Ovary (tissue), 3 donors: ENCODE measurements at regions not wholly inside any gene's neighbourhood (a gene's known extent, or its start where the extent isn't known, plus 50 kb on each side); places are given as distances from the start of the nearest gene placed in this dataset.

ENCODE experiments used
- EP300 ChIP-seq: sonication (generic); formaldehyde crosslinking; IDR thresholded peaks from one replicate; pipeline ENCODE4 v1.6.1; 2017; ENCODE audit warnings: antibody characterized with exemption
- POLR2A ChIP-seq: fragments of 450-650 bp; IDR thresholded peaks from one replicate; pipeline ENCODE4 v1.6.1; 2017; ENCODE audit warnings: antibody characterized with exemption, mild to moderate bottlenecking, moderate library complexity
- TF ChIP-seq, protein P1 (sequence below), 3 donors: fragments of 450-650 bp in 2 of 3; fragments of 200-600 bp in 1 of 3; IDR thresholded peaks; one replicate each; pipeline versions ENCODE4 v1.5.1 to v1.8.0; 2016 to 2022; ENCODE audit warnings: antibody characterized with exemption in 3 of 3, mild to moderate bottlenecking in 1 of 3
- donor health status: DM: no; HTN: no; CAD: no.

DNA sequence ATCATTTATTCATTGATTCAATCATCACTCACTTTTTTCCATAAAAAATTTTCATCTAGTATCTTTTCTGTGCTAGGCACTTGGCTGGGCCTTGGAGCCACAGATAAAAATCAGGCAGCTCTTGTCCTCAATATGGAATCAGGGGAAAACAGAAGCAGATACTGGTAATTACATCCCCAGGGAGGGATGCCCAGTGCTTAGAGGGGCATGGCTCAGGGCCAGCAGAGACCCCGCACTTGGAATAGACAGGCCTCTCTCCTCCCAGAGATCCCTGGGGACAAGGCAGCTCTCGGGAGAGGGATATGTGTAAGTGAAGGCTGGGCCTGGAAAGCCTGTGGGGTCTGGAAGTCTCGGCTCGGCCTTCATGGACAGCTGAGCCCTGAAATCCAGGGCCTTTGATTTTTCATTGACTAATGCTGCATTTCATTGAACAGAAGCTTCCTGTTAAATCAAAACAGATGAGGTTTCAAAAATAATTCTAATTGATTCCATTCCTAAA lies 180.4 kb downstream of the FOXD2 start:
- TF ChIP-seq POLR2A, result no peak
- TF ChIP-seq, protein P1, sequence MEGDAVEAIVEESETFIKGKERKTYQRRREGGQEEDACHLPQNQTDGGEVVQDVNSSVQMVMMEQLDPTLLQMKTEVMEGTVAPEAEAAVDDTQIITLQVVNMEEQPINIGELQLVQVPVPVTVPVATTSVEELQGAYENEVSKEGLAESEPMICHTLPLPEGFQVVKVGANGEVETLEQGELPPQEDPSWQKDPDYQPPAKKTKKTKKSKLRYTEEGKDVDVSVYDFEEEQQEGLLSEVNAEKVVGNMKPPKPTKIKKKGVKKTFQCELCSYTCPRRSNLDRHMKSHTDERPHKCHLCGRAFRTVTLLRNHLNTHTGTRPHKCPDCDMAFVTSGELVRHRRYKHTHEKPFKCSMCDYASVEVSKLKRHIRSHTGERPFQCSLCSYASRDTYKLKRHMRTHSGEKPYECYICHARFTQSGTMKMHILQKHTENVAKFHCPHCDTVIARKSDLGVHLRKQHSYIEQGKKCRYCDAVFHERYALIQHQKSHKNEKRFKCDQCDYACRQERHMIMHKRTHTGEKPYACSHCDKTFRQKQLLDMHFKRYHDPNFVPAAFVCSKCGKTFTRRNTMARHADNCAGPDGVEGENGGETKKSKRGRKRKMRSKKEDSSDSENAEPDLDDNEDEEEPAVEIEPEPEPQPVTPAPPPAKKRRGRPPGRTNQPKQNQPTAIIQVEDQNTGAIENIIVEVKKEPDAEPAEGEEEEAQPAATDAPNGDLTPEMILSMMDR (IDR thresholded peaks at IDR 0.05), result no peak
- no peak for TF ChIP-seq EP300
